22Rv1 (cell line): ENCODE measurements at regions not wholly inside any gene's neighbourhood (a gene's known extent, or its start where the extent isn't known, plus 50 kb on each side); places are given as distances from the start of the nearest gene placed in this dataset.

Experiments used
- H3K27ac ChIP-seq: fragments of 450-650 bp; 2 replicates; pipeline ENCODE4 v1.5.1; 2017
- ZFX ChIP-seq: fragments of 450-650 bp; IDR thresholded peaks from 2 replicates; pipeline ENCODE4 v1.6.1; 2017; ENCODE audit warnings: antibody characterized with exemption, borderline replicate concordance
- TF ChIP-seq, protein P1 (sequence below): fragments of 450-650 bp; IDR thresholded peaks from 2 replicates; pipeline ENCODE4 v1.5.1; 2017; ENCODE audit warnings: mild to moderate bottlenecking

DNA sequence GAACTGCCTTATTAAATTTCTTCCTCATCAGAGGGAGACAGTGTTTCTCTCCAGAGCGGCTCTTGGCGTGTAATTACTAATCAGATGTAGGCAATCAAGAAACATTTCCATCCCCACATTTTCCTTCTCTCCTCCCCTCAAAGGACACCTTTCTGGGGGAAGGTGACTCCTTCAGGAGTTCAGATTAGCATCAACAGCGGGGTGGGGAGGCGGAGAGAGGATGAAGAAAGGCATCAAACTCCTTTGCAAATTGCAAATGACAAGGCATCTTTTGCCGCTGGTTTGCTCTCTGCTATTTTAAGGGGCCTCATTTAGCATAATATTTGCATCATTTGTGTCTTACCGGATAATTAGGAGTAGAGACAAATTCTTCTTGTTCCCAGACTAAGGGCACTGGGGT, 231.7 kb upstream of the SRRM4 start:
- H3K27ac ChIP-seq = no peak overlapping the region
- TF ChIP-seq, protein P1, sequence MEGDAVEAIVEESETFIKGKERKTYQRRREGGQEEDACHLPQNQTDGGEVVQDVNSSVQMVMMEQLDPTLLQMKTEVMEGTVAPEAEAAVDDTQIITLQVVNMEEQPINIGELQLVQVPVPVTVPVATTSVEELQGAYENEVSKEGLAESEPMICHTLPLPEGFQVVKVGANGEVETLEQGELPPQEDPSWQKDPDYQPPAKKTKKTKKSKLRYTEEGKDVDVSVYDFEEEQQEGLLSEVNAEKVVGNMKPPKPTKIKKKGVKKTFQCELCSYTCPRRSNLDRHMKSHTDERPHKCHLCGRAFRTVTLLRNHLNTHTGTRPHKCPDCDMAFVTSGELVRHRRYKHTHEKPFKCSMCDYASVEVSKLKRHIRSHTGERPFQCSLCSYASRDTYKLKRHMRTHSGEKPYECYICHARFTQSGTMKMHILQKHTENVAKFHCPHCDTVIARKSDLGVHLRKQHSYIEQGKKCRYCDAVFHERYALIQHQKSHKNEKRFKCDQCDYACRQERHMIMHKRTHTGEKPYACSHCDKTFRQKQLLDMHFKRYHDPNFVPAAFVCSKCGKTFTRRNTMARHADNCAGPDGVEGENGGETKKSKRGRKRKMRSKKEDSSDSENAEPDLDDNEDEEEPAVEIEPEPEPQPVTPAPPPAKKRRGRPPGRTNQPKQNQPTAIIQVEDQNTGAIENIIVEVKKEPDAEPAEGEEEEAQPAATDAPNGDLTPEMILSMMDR = no peak
- TF ChIP-seq ZFX = no peak

DNA sequence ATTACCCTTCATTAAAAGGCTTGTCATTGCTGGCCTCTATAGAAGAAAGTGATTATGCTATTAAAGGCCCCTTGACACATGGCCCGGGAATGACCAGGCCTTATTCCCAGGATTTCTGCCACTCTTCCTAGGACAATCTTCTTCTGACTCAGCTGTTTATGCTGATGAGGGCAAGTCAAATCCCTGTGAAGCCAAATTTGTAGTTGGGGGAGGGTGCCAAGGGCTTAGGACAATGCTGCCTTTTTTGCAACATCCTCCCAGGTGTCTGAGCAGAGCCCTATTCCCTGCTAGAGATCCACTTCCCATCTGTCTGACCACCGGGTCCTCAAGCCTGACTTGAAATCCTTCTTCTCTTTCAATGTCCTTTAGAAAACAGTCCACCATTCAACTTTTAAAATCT, 230.7 kb upstream of the SRRM4 start:
- no peak overlapping the region for H3K27ac ChIP-seq
- no peak for TF ChIP-seq ZFX
- TF ChIP-seq, protein P1 = no peak

DNA sequence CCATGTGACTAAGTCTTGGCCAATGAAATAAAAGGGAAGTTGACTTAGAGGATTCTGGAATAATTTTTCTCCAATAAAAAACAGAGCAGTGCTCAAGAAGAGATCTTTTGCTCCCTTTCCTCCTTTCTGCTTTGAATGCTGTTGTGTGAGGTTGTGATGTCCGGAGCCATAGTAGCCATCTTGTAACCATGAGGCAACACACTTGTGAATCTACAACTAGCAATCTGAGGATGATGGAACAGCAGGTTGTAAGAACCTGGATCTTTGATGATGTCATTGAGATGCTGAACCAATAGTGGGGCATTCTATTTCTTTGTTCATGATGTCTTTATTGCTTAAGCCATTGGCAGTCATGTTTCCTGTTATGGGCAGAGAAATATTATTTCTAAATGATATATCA, 230.0 kb upstream of the SRRM4 start:
- TF ChIP-seq, protein P1 = no peak
- TF ChIP-seq ZFX = no peak

DNA sequence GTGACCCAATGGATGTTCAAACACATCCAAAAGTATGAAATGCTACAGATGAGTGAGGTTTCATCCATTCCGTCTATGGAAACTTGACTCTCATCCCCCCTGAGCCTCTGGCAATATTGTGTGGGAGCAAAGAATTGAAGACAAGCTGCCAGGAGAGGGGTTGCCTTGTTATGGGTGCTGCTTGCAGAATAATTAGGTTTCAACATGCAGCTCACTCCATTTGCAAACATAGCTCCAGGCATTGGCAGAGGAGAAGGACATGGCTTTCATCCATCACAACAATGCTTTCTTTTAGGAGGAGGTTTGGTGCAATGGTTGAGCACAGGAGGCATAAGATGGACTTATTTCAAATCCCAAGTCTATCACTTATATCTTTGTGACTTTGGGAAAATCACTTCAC, 220.7 kb upstream of the SRRM4 start:
- H3K27ac ChIP-seq = 0 out of 2 replicates have a peak overlapping the region, but pooled peaks have one; percentile 0
- TF ChIP-seq, protein P1 = no peak
- TF ChIP-seq ZFX = no peak

More for the DNA sequence above, 230.0 kb upstream of the SRRM4 start:
- H3K27ac ChIP-seq = no peak overlapping the region

DNA sequence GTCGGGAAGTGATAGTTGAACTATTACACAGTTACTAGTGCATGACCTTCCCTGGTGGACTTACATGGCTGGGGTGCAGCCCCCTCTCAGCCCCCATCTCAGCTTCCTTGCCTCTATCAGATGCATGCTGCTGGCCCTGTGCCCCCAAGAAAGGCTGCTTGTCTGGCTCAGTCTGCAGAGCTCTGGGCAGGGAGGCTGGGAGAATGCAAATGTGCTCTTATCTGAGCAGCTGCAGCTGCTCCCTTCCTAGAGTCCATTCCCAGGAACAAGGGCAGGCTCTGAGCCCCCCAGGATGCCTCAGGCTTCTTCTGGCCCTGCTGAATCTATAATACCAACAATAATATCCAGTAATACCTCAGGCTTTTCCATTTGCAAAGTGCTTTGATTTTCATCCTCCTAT, 218.1 kb upstream of the SRRM4 start:
- H3K27ac ChIP-seq = no peak overlapping the region
- TF ChIP-seq ZFX = no peak

DNA sequence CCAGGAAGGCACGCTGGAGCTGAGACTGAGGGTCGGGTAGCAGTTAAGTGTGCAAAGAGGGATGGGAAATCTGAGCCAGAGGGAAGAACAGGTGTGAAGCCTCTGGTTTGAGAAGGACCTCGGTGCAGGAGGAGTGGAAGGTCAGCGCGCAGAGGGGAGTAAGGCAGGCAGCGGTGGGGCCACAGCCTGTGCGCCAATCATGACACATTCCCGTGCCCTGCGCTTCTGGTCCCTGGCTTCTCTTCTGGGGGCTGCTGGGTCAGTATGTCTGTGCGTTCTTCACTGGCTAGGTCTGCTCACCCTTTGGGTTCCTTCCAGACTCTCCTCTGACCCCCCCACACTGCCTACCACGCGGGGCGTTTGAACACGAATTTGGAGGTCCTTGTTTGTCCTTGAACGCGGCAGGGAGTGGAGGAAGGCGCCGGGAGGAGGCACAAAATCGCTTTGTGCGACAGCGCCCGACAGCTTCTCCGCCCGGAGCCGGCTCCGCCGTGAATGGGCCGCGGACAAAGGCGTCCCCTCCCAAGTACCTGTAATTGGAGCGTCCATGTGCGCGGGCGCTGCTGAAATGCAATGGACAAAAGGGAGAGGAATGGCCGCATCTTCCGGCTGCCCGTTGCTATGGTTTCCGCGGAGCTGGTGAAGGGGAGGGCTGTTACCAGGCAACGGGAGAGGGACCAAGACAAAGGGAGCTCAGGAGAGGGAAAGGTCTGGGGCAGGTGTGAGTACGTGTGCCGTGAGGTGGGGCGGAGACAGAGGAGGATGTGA, 207.2 kb upstream of the SRRM4 start:
- TF ChIP-seq, protein P1 = no peak
- no peak for TF ChIP-seq ZFX
- H3K27ac ChIP-seq = no peak overlapping the region

DNA sequence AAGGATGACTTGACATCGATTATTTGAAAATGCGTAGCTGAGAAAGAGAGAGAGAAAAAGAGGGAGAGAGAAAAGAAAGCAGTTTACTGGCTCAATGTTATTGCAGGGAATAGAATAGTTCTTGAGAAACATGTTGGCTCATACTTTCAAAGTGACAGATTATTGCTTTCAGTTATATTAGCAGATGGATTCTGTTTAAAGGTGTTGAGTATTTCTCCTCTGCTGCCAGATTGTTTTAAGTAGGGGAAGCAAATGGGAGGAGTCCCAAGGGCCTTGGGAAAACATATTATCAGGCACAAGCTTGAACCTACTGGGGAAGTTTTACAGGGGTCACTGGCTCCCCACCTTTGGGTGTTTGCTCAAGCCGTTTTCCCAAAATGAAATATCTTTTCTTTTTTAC, 203.8 kb upstream of the SRRM4 start:
- no peak for TF ChIP-seq ZFX
- TF ChIP-seq, protein P1 = no peak
- H3K27ac ChIP-seq = no peak overlapping the region

DNA sequence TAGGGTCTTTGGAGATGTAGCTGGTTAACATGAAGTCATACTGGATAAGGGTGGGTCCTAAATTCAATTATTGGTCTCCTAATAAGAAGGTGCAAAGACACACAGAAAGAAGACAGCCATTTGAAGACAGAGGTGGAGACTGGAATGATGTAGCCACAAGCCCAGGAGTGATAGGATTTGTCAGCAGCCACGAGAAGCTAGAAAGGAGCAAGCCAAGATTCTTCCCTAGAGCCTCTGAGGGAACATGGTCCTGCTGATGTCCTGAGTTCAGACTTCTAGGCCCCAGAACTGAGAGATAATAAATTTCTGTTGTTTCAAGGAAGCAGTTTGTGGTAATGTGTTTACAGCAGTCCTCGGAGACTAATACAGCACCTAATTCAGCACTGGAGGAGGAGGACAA, 203.3 kb upstream of the SRRM4 start:
- no peak overlapping the region for H3K27ac ChIP-seq
- TF ChIP-seq, protein P1 = no peak
- no peak for TF ChIP-seq ZFX
